Coronary artery (tissue), 2 donors: ENCODE measurements at regions not wholly inside any gene's neighbourhood (a gene's known extent, or its start where the extent isn't known, plus 50 kb on each side); places are given as distances from the start of the nearest gene placed in this dataset.

Experiments used
- DNase-seq: peaks from one replicate; pipeline ENCODE4 v3.0.0-alpha.2; 2017; ENCODE audit warnings: low spot score
- H3K27ac ChIP-seq, 2 donors: fragments of 200-600 bp; sonication (generic); one replicate each; pipeline ENCODE4 v1.5.1; 2016 to 2019
- H3K4me3 ChIP-seq: fragments of 200-600 bp; sonication (generic); 2 replicates; pipeline ENCODE4 v1.5.1; 2016; ENCODE audit warnings: mild to moderate bottlenecking, moderate library complexity
- TF ChIP-seq, protein P1 (sequence below): fragments of 200-600 bp; sonication (generic); IDR thresholded peaks from one replicate; pipeline ENCODE4 v1.5.1; 2019; ENCODE audit warnings: antibody characterized with exemption

DNA sequence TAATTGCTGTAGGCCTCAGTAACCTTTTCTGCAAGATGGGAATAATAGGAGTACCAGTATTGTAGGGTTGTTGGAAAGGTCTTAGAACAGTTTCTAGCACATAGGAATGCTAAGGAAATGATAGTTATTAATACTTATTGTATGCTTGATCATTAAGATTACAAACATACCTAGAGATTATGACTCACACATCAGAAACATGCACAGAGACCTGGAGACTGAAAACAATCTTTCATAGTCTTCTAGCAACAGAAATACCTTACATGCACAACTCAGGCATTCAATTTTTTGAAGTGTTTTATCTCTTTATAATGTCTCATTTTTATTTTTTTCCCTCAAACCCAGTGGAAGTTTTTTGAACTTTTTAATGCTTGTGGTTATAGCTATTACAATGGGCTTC, 104.4 kb upstream of the ZBTB20 start:
- Histone ChIP-seq H3K27ac (no peak overlapping the region), H3K4me3 (no peak overlapping the region)
- TF ChIP-seq, protein P1, sequence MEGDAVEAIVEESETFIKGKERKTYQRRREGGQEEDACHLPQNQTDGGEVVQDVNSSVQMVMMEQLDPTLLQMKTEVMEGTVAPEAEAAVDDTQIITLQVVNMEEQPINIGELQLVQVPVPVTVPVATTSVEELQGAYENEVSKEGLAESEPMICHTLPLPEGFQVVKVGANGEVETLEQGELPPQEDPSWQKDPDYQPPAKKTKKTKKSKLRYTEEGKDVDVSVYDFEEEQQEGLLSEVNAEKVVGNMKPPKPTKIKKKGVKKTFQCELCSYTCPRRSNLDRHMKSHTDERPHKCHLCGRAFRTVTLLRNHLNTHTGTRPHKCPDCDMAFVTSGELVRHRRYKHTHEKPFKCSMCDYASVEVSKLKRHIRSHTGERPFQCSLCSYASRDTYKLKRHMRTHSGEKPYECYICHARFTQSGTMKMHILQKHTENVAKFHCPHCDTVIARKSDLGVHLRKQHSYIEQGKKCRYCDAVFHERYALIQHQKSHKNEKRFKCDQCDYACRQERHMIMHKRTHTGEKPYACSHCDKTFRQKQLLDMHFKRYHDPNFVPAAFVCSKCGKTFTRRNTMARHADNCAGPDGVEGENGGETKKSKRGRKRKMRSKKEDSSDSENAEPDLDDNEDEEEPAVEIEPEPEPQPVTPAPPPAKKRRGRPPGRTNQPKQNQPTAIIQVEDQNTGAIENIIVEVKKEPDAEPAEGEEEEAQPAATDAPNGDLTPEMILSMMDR: no peak
- DNase-seq: no peak

- TF ChIP-seq, protein P1: no peak
- H3K27ac ChIP-seq: no peak overlapping the region
- DNase-seq: no peak
- H3K4me3 ChIP-seq: no peak overlapping the region
These were observed 105.6 kb upstream of the ZBTB20 start for GRCh38 chr3:115252679-115253078.

GRCh38 chr3:115254492-115255196, 107.6 kb upstream of the ZBTB20 start:
- no peak overlapping the region for H3K4me3 ChIP-seq
- H3K27ac ChIP-seq: no peak overlapping the region
- no peak for DNase-seq
- TF ChIP-seq, protein P1: no peak

DNA sequence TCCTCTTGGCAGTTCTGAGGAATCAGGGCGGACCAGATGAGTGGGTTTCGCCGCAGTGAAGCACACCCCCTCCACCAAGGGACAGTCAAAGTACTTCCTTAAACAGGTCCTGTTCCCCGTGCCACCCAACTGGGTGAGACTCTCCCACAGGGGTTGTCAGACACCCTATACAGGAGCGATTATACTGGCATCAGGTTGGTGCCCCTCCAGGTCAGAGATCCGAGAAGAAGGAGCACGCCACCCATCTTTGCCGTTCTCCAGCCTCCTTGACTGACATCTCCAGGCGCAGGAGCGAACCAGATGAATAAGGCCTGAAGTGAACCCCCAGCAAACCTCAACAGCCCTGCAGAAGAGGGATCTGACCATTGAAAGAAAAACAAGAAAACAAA, 108.1 kb upstream of the ZBTB20 start:
- Histone ChIP-seq H3K4me3 (no peak overlapping the region), H3K27ac (no peak overlapping the region)
- DNase-seq: no peak
- TF ChIP-seq, protein P1: no peak

DNA sequence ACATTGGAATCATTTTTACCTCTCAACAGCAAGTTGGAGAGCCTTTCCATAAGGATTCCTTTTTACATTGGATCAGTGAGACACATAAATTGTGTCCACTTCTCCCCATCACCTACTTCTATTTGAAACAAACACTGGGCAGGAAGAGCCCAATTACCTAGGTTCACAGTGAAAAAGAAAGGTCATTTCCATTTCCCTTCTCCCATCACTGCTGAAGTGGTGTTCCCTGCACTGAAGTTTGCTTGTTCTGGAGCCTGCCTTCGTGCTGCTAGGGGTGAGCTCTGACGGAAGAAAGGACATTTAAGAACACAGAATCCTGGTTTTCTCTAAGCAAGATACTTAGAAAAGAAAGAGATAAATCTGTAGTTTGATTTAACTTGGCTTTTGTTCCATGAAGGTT, 123.8 kb upstream of the ZBTB20 start:
- no peak overlapping the region for H3K27ac ChIP-seq
- H3K4me3 ChIP-seq: no peak overlapping the region
- DNase-seq: no peak
- TF ChIP-seq, protein P1: no peak

- no peak for DNase-seq
- TF ChIP-seq, protein P1: no peak
- H3K27ac ChIP-seq: no peak overlapping the region
These were observed 125.1 kb upstream of the ZBTB20 start for GRCh38 chr3:115272036-115272824.

DNA sequence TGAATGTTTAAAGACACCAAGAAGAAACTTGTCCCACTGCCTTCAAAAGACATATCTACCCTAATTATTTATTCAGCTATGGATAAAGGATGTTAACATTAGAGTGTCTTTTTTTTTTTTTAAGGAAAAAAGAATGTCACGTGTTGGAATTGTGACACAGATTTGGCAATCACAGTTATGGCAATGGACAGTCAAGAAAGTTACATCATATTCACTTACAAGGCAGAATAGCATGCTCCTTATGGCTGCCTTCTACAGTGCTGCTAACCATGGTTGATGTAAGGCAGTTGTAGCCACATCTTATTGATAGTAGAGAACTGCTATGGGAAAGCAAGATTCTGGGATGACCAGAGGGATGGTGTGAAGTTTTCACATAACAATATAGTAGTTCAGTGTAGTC, 128.8 kb upstream of the ZBTB20 start:
- no peak for DNase-seq
- Histone ChIP-seq H3K27ac (no peak overlapping the region), H3K4me3 (no peak overlapping the region)
- TF ChIP-seq, protein P1: no peak

More at GRCh38 chr3:115272036-115272824, 125.1 kb upstream of the ZBTB20 start:
- H3K4me3 ChIP-seq: no peak overlapping the region
